HG02571 (cell line): ENCODE measurements at regions not wholly inside any gene's neighbourhood (a gene's known extent, or its start where the extent isn't known, plus 50 kb on each side); places are given as distances from the start of the nearest gene placed in this dataset.
"Not testable (repeated sequence)": the region's sequence is repeated elsewhere in the genome, so short reads cannot be mapped to it uniquely, and the experiment has no call there.

Source experiments
- ATAC-seq: cut with Tn5 transposase; IDR thresholded peaks from one replicate; pipeline ENCODE4 v1.9.1; 2021; ENCODE audit warnings: mild to moderate bottlenecking, moderate library complexity; ENCODE audit not compliant: unreplicated experiment

GRCh38 chr1:185477638-185478580 is 160.9 kb upstream of the IVNS1ABP start:
- ATAC-seq: no peak

DNA sequence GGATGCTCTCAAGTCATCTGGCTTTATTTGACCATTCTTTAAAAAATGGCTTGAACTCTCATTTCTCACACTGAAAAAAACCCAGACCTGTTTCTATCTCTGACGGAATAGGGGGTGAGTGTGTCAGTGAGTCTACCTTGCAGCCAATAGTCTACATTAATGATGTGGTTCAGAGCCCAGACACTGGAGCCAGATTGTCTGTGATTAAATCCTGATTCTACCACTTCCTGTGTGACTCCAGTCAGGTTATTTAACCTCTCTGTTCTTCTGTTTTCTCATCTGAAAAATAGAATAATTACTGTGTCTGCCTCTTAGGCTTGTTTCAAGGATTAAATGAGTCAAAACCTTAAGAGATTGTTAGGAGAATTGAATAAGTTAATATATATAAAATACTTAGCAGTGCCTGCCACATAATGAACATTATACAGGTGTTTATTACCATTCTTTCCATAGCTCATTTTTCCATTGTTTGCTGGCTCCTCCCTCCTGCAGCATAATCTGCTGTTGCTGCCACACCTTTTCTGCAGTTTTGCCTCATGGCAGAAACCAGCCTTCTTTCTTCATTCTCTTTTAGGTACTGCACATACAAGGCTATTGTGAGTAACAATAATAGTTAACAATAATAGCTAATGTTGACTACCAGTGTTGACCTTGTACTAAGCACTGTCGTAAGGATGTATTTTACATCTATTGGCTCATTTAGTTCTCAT is 157.6 kb upstream of the IVNS1ABP start:
- no peak for ATAC-seq

DNA sequence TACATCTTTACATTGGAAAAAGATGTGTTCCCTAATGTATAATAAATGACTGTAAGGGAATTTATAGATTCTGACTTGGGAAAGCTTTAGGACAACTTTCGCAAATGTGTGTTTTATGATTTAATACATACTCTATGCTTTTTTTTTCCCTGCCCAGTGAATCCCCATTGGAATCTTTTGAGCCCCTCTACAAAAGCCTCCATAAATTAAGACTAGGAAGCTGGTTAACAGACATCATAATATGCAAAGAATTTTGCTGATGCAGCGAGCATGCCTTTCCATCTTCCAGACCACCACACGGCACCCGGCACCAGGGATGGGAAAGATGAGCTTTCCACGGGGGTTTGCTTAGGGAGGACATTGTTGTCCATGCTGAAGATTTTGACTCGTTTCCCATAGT is 156.1 kb upstream of the IVNS1ABP start:
- ATAC-seq: no peak

- no peak for ATAC-seq
These were observed 151.6 kb upstream of the IVNS1ABP start for GRCh38 chr1:185468626-185469025.

- no peak for ATAC-seq
These were observed 150.1 kb upstream of the IVNS1ABP start for GRCh38 chr1:185467122-185467521.

GRCh38 chr1:185464777-185465176 is 147.7 kb upstream of the IVNS1ABP start:
- no peak for ATAC-seq

GRCh38 chr1:185463433-185463832 is 146.4 kb upstream of the IVNS1ABP start:
- ATAC-seq: no peak

DNA sequence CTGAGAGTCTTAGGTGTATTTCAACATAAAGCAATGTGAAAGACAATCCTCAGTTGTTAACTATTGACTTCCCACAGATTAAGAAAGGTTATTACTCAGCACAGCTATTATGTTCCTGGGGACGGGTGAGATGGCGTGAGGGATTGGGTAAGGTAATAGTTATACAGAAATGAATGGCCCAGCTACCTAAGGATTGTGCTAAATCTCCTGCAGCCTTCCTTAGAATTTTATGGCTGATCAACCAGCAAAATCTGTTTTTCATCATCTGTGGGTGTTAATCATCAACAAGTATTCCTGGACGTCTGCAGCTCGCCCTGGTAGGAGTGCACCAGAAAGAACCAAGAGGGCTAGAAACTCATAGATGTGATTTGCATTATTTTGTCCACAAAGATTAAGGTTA is 146.0 kb upstream of the IVNS1ABP start:
- no peak for ATAC-seq

DNA sequence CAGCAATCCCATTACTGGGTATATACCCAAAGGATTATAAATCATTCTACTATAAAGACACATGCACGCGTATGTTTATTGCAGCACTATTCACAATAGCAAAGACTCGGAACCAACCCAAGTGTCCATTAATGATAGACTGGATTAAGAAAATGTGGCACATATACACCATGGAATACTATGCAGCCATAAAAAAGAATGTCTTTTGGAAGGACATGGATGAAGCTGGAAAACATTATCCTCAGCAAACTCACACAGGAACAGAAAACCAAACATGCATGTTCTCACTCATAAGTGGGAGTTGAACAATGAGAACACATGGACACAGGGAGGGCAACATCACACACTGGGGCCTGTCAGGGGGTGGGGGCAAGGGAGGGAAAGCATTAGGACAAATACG is 143.7 kb upstream of the IVNS1ABP start:
- ATAC-seq: not testable (repeated sequence)

GRCh38 chr1:185459141-185459540 is 142.1 kb upstream of the IVNS1ABP start:
- ATAC-seq: no peak

- ATAC-seq: no peak
These were observed 141.6 kb upstream of the IVNS1ABP start for GRCh38 chr1:185458670-185459069.

GRCh38 chr1:185453496-185454192 is 136.6 kb upstream of the IVNS1ABP start:
- ATAC-seq: no peak

DNA sequence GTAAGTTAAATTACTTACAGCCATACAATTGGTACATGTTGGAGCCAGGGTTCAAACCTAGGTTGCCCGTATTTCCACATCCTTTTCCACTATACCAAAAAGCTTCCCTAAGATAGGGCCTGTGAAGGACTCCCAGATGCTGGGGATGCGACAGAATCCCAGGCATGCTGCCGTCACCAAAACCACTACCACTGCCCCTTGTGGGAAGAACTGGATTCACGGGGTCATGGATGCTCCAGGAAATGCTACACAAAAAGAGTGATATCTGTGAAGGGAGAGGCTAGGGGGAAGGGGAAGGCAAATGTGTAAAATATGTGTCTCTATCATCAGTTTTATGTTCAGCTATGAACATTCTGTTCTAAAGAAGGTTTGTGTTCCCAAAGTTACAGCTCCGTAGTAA is 133.9 kb upstream of the IVNS1ABP start:
- no peak for ATAC-seq

DNA sequence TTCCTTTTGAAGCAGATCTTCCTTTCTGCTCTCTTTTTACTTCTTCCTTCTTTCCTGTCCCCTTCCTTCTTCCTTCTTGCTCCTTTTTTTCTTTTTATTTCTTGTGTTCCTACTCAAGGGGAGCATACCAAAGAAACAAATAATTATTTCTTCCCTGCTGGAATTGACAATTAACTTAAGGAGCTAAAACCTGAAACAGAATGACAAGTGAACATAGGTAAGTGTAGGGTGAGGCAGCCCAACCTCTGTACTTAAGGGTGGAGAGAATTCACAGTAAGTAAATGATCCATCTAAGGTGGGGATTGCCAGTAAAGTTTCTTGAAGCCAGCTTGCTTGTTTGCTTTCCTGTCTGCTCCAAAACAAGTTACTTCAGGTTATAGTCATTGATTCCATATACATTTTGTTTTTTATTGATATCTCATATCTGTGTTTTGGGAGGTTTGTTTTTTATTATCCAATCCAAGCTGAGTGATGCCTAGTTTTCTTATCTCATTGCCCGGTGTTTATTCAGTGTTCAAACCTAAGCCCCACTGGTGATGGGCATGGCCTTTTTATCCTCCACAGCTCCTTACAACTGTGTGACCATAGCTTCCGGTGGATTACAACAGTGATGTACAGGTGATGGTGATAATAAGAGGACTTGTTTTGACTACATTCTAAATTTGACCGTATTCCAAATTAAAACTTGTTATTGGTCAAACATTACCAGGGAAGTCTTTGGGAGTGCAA is 133.2 kb upstream of the IVNS1ABP start:
- ATAC-seq: no peak

- no peak for ATAC-seq
These were observed 132.5 kb upstream of the IVNS1ABP start for GRCh38 chr1:185449378-185450059.

- ATAC-seq: no peak
These were observed 131.6 kb upstream of the IVNS1ABP start for GRCh38 chr1:185448591-185449186.

DNA sequence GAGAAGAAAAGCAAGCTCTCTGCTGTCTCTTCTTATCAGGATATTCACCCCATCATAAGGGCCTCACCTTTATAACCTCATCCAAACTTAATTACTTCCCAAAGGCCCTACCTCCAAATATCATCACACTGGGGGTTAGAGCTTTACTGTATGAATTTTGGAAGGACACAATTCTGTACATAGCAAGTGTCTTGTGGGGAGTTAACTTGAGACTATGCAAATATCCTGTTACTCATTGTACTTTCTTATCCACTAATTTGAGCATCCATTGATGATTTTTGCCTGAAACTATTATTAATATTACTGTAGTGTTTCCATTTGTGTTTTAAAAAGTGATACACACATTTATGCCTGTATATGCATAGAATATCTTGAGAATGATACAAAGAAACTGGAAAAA is 129.1 kb upstream of the IVNS1ABP start:
- ATAC-seq: no peak

DNA sequence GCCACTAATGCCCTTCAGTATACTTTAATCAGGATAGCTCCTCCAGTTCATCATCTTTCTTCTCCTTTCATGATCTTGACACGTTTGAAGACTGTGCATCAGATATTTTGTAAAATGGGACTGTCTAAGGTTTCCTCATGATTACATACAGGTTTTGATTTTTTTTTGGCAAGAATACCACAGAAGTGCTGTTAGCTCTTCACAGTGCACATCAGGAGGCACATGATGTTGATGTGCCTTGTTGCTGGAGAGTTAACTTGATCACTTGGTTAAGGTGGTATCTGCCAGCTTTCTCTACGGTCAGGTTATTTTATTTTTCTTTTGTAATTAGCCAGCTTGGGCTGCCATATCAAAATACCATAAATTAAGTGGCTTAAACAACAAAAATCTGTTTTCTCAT is 128.6 kb upstream of the IVNS1ABP start:
- no peak for ATAC-seq

DNA sequence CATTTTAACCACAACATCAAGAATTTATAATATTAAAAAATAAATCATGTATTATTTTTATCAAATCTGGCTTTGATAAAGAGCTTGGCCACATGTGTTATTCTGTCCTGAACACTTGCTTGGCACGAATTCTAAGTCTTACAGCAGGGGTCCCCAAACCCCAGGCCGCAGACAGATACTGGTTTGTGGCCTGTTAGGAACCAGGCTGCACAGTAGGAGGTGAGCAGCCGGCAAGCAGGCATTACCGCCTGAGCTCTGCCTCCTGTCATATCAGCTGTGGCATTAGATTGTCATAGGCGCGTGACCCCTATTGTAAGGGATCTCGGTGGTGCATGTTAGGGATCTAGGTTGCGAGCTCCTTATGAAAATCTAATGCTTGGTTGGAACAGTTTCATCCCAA is 127.6 kb upstream of the IVNS1ABP start:
- ATAC-seq: no peak

DNA sequence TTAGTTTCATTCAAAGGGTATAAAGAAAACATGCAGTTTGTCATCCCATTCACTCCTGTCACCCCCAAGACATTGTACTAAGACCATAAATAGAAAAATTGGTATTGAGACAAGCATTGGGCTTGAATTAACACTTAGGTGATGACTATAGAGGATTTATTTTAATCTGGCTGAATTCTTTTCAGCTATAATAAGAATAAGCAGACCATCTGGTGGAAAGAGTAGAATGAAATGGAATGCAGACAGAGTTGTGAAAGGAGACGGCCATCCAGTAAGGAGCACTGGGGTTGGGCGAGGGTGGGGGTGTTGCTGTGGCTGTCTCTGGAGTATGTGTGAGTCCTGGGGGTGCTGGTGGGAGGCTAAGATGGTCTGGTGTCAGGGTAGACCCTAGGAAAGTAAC is 125.0 kb upstream of the IVNS1ABP start:
- ATAC-seq: no peak
